Liver (tissue), 8 donors: ENCODE measurements at regions not wholly inside any gene's neighbourhood (a gene's known extent, or its start where the extent isn't known, plus 50 kb on each side); places are given as distances from the start of the nearest gene placed in this dataset.

Source experiments
- DNase-seq: peaks from one replicate; pipeline ENCODE4 v3.0.0-alpha.2; 2017; ENCODE audit warnings: low spot score
- H3K27ac ChIP-seq, 2 donors: one replicate each; pipeline ENCODE4 v1.7.0; 2013; ENCODE audit warnings: inconsistent platforms in 2 of 2, low read length in 2 of 2, control low read depth in 1 of 2, low read depth in 1 of 2, mild to moderate bottlenecking in 1 of 2
- H3K27me3 ChIP-seq, 4 donors: one replicate each; pipeline versions ENCODE4 v1.6.1 to v1.7.0; 2013; ENCODE audit warnings: low read length in 3 of 4, inconsistent platforms in 1 of 4, mild to moderate bottlenecking in 1 of 4, moderate library complexity in 1 of 4; ENCODE audit not compliant: control insufficient read depth in 4 of 4, insufficient read depth in 4 of 4
- H3K36me3 ChIP-seq, 4 donors: one replicate each; pipeline versions ENCODE4 v1.6.1 to v1.7.0; 2013; ENCODE audit warnings: low read length in 3 of 4, mild to moderate bottlenecking in 3 of 4, low read depth in 1 of 4, moderate library complexity in 1 of 4; ENCODE audit not compliant: control insufficient read depth in 4 of 4, insufficient read depth in 3 of 4
- H3K4me1 ChIP-seq, 4 donors: one replicate each; pipeline versions ENCODE4 v1.6.1 to v1.7.0; 2013; ENCODE audit warnings: low read length in 3 of 4, mild to moderate bottlenecking in 3 of 4, moderate library complexity in 1 of 4; ENCODE audit not compliant: control insufficient read depth in 4 of 4, insufficient read depth in 4 of 4
- H3K4me3 ChIP-seq, 3 donors: one replicate each; pipeline versions ENCODE4 v1.6.1 to v1.7.0; 2013; ENCODE audit warnings: low read length in 3 of 3, control low read depth in 1 of 3, low read depth in 1 of 3, mild to moderate bottlenecking in 1 of 3
- H3K9ac ChIP-seq, 2 donors: one replicate each; pipeline ENCODE4 v1.7.0; 2013; ENCODE audit warnings: low read length in 2 of 2, mild to moderate bottlenecking in 2 of 2, moderate library complexity in 2 of 2, control low read depth in 1 of 2, low read depth in 1 of 2
- H3K9me3 ChIP-seq, 4 donors: one replicate each; pipeline versions ENCODE4 v1.6.1 to v1.7.0; 2013; ENCODE audit warnings: low read length in 3 of 4; ENCODE audit not compliant: control insufficient read depth in 4 of 4
- CTCF ChIP-seq: fragments of 150-350 bp; IDR thresholded peaks from 2 replicates; pipeline ENCODE4 v1.5.1; 2017; ENCODE audit warnings: improper control_type of control experiment, low read depth, low read length; ENCODE audit not compliant: missing input control
- EGR1 ChIP-seq, 2 donors: IDR thresholded peaks; 2 replicates each; pipeline ENCODE4 v1.6.1; 2016 to 2018; ENCODE audit warnings: antibody characterized with exemption in 2 of 2, low read depth in 2 of 2
- FOXA1 ChIP-seq: IDR thresholded peaks from 2 replicates; pipeline ENCODE4 v1.6.1; 2016; ENCODE audit warnings: antibody characterized with exemption
- FOXA2 ChIP-seq: IDR thresholded peaks from 2 replicates; pipeline ENCODE4 v1.6.1; 2016; ENCODE audit warnings: antibody characterized with exemption
- GABPA ChIP-seq, 2 donors: IDR thresholded peaks in 1 of 2; conservative IDR thresholded peaks in 1 of 2; 2 replicates each; pipeline ENCODE4 v1.6.1; 2016; ENCODE audit warnings: antibody characterized with exemption in 2 of 2, mild to moderate bottlenecking in 1 of 2, moderate library complexity in 1 of 2
- HNF4A ChIP-seq, 2 donors: conservative IDR thresholded peaks; 2 replicates each; pipeline ENCODE4 v1.6.1; 2016; ENCODE audit warnings: antibody characterized with exemption in 2 of 2, mild to moderate bottlenecking in 2 of 2
- HNF4G ChIP-seq: IDR thresholded peaks from 2 replicates; pipeline ENCODE4 v1.6.1; 2016; ENCODE audit warnings: antibody characterized with exemption
- JUND ChIP-seq, 2 donors: IDR thresholded peaks; 2 replicates each; pipeline ENCODE4 v1.6.1; 2016; ENCODE audit warnings: antibody characterized with exemption in 2 of 2
- NR2F2 ChIP-seq: IDR thresholded peaks from 2 replicates; pipeline ENCODE4 v1.6.1; 2016; ENCODE audit warnings: antibody characterized with exemption
- RAD21 ChIP-seq, 2 donors: IDR thresholded peaks; 2 replicates each; pipeline ENCODE4 v1.6.1; 2016; ENCODE audit warnings: antibody characterized with exemption in 2 of 2, mild to moderate bottlenecking in 2 of 2
- RXRA ChIP-seq, 2 donors: IDR thresholded peaks; 2 replicates each; pipeline ENCODE4 v1.6.1; 2017 to 2018; ENCODE audit warnings: antibody characterized with exemption in 2 of 2, mild to moderate bottlenecking in 1 of 2
- SP1 ChIP-seq: IDR thresholded peaks from 2 replicates; pipeline ENCODE4 v1.6.1; 2018; ENCODE audit warnings: antibody characterized with exemption, mild to moderate bottlenecking
- TAF1 ChIP-seq: conservative IDR thresholded peaks from 2 replicates; pipeline ENCODE4 v1.6.1; 2016; ENCODE audit warnings: antibody characterized with exemption, mild to moderate bottlenecking
- YY1 ChIP-seq: IDR thresholded peaks from 2 replicates; pipeline ENCODE4 v1.6.1; 2016; ENCODE audit warnings: antibody characterized with exemption, mild to moderate bottlenecking
- ZBTB33 ChIP-seq: IDR thresholded peaks from 2 replicates; pipeline ENCODE4 v1.6.1; 2016; ENCODE audit warnings: antibody characterized with exemption
- WGBS: extraction: QIAGEN DNeasy Blood & Tissue Kit; methylation state at CpG from one replicate; pipeline ENCODE4 v1.1.7; 2013; 5-methylcytosine and 5-hydroxymethylcytosine counted together
- TF ChIP-seq, protein P1 (sequence below): IDR thresholded peaks from 2 replicates; pipeline ENCODE4 v1.6.1; 2016; ENCODE audit warnings: antibody characterized with exemption
- TF ChIP-seq, protein P2 (sequence below): IDR thresholded peaks from 2 replicates; pipeline ENCODE4 v1.6.1; 2016; ENCODE audit warnings: antibody characterized with exemption, mild to moderate bottlenecking
- TF ChIP-seq, protein P3 (sequence below): IDR thresholded peaks from 2 replicates; pipeline ENCODE4 v1.6.1; 2016; ENCODE audit warnings: antibody characterized with exemption
- donor health status: healthy.
- donor health status: healthy.
- donor health status: healthy.
- donor health status: healthy.
- donor health status: healthy.

DNA sequence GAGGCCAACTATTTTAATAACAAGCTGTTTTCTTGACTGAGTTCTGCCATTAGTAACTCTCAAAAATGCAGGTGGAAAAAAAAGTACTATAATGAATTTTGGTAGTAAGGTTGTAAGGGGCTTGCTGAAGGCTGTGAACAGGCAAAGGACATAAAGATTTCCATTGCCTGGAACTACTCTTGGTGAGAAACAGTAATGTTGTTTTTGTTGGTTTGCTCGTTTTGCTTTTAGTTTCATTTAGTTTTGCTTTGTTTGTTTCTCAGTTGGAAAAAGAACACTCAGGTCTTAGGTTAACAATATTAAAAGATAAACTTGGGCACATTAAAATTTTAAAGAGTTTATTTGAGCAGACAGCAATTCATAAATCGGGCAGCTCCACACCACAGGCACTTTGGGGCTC is 824.5 kb upstream of the HTR2C start:
- Histone ChIP-seq H3K36me3 (no peaks in the 10 kb centered on the region), H3K27me3 (peaks cover 0 to 3% (median 0%) of the 10 kb centered on the region in 4 donors), H3K9ac (no peak overlapping the region), H3K4me1 (no peaks in the 10 kb centered on the region), H3K27ac (no peak overlapping the region), H3K4me3 (no peak overlapping the region), H3K9me3 (no peaks in the 10 kb centered on the region)
- no peak for TF ChIP-seq GABPA (IDR thresholded peaks at IDR 0.05 in 1 of 2, conservative IDR thresholded peaks at IDR 0.05 in 1 of 2)
- TF ChIP-seq YY1: no peak
- no peak for TF ChIP-seq NR2F2
- no peak for TF ChIP-seq RAD21 (IDR thresholded peaks at IDR 0.05)
- TF ChIP-seq HNF4G: no peak
- TF ChIP-seq HNF4A (conservative IDR thresholded peaks at IDR 0.05): no peak
- no peak for TF ChIP-seq JUND (IDR thresholded peaks at IDR 0.05)
- TF ChIP-seq ZBTB33: no peak
- TF ChIP-seq FOXA1: no peak
- TF ChIP-seq, protein P1, sequence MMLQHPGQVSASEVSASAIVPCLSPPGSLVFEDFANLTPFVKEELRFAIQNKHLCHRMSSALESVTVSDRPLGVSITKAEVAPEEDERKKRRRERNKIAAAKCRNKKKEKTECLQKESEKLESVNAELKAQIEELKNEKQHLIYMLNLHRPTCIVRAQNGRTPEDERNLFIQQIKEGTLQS: no peak
- TF ChIP-seq, protein P2, sequence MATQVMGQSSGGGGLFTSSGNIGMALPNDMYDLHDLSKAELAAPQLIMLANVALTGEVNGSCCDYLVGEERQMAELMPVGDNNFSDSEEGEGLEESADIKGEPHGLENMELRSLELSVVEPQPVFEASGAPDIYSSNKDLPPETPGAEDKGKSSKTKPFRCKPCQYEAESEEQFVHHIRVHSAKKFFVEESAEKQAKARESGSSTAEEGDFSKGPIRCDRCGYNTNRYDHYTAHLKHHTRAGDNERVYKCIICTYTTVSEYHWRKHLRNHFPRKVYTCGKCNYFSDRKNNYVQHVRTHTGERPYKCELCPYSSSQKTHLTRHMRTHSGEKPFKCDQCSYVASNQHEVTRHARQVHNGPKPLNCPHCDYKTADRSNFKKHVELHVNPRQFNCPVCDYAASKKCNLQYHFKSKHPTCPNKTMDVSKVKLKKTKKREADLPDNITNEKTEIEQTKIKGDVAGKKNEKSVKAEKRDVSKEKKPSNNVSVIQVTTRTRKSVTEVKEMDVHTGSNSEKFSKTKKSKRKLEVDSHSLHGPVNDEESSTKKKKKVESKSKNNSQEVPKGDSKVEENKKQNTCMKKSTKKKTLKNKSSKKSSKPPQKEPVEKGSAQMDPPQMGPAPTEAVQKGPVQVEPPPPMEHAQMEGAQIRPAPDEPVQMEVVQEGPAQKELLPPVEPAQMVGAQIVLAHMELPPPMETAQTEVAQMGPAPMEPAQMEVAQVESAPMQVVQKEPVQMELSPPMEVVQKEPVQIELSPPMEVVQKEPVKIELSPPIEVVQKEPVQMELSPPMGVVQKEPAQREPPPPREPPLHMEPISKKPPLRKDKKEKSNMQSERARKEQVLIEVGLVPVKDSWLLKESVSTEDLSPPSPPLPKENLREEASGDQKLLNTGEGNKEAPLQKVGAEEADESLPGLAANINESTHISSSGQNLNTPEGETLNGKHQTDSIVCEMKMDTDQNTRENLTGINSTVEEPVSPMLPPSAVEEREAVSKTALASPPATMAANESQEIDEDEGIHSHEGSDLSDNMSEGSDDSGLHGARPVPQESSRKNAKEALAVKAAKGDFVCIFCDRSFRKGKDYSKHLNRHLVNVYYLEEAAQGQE: no peak
- no peak for TF ChIP-seq CTCF
- no peak for TF ChIP-seq TAF1
- TF ChIP-seq EGR1 (IDR thresholded peaks at IDR 0.05; ENCODE audit: low read depth in 2 of 2): no peak
- TF ChIP-seq, protein P3, sequence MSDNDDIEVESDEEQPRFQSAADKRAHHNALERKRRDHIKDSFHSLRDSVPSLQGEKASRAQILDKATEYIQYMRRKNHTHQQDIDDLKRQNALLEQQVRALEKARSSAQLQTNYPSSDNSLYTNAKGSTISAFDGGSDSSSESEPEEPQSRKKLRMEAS: no peak
- WGBS: 52% methylated on average over 2 of the region's 2 CpGs
- no peak for DNase-seq

DNA sequence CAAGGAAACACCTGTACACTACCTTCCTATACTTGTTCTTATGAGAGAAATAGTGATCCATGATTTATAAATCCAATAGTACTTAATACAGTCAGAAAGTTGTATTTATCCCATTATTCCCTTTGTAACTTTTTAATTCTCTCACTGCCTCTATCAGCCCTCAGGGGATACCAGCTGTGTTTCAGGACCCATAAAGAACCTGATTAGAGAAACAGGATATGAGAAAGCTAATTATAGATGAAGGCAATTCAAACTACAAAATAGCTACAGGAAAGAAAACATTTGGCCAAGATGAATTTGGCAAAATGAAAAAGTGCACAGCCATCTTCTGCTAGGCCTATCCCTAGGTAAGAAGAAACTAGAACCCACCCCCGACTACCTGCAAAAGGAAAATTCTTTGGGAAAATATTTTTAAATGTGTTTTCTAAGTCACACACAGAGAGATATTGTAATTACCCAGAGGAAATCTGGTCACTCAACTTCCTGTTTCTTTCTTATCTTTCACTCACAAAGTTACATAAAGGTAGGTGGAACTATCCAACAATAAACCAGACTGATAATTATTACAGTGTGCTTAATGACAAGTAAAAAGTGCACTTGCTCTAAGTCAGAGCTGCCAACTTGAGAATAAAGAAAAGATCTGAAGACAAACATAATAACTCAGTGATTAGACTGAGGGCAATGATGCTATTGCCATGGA is 836.5 kb upstream of the HTR2C start:
- Histone ChIP-seq H3K4me1 (no peaks in the 10 kb centered on the region), H3K36me3 (no peaks in the 10 kb centered on the region), H3K27me3 (peaks cover 0 to 2% (median 0%) of the 10 kb centered on the region in 4 donors), H3K9me3 (peaks cover 0 to 2% (median 0%) of the 10 kb centered on the region in 4 donors), H3K27ac (no peak overlapping the region), H3K4me3 (no peak overlapping the region), H3K9ac (no peak overlapping the region)
- no peak for DNase-seq
- 35% methylated on average over 1 of the region's 1 CpG for WGBS
- TF ChIP-seq, protein P3: no peak
- TF ChIP-seq SP1 (no peak), YY1 (no peak), JUND (IDR thresholded peaks at IDR 0.05) (no peak), FOXA1 (no peak), RAD21 (IDR thresholded peaks at IDR 0.05) (no peak), HNF4G (no peak), FOXA2 (no peak), RXRA (IDR thresholded peaks at IDR 0.05) (no peak), CTCF (no peak), TAF1 (no peak)
